ENCODE measurements at regions not wholly inside any gene's neighbourhood (a gene's known extent, or its start where the extent isn't known, plus 50 kb on each side); places are given as distances from the start of the nearest gene placed in this dataset.

DNA sequence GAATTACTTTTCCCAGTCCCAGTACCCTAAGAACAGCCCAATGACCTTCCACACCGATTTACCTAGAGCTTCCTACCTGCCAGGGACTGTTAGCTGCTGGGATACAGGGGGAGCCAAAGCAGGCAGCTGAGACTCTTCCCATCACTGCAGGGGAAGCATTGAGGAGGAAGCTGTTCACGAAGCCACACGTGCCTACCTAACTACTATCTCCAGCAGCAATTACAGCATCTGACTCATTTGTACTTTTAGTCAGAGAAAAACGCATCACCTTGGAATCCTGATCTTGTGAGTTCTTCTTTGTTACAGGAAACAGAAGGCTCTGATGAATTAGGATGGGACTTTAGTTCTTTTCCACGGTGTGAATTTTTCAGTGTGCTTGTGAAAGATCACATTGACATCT is 113.7 kb upstream of the DHX40 start:
- DNase-seq: no peak

DNA sequence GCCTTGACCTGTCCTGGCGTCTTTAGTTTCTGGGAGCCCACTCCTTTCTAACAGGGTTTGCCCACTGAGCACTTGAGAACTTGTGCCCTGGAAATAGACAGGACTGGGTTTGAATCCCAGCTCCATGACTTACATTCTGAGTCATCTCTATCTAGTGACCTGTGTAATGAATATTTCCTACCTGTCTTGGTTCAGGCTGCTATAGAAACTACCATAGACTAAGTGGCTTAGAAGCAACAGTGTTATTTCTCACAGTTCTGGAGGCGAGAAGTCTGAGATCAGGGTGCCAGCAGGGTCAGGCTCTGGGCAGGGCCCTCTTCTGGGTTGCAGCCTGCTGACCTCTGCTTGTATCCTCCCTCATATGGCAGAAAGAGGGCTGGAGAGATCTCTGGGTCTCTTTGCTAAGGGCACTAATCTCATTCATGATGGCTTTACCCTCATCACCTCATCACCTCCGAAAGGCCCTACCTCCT is 110.7 kb upstream of the DHX40 start:
- no peak for DNase-seq

DNA sequence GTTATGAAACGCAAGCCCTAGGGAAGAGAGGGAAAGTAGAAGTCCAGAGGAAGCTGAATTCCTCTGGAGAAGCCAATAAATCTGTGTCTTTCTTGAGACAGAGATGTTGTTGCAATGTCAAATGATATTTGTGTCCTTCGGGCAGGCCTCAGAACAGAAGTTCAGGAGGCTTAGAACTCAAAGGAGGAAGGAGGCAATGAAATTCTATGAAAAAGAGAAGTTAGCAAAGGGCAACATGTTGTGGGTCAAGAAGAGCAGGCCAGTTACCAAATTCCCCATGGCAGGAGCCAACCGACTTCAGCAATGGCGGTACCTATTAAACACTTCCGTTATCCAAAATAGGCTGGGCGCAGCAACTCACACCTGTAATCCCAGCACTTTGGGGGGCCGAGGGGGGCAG is 109.0 kb upstream of the DHX40 start:
- no peak for DNase-seq

- DNase-seq: no peak
Measured at GRCh38 chr17:59456923-59457615, 108.3 kb upstream of the DHX40 start.

DNA sequence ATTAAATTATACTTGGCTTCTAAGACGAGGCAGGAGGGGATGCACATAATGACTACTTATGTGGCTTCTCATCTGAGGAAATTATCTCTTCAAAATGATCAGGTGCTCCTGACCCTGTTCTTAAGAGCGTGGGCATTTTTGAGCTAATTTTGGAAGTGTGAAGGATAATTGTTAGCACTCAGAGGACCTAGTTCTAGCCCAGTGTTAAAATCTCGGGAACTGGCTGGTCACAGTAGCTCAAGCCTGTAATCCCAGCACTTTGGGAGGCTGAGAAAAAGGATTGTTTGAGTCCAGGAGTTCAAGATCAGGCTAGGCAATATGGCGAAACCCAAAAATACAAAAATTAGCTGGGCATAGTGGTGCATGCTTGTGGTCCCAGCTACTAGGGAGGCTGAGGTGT is 103.0 kb upstream of the DHX40 start:
- DNase-seq: no peak

GRCh38 chr17:59464246-59464645 is 101.2 kb upstream of the DHX40 start:
- DNase-seq: no peak

DNA sequence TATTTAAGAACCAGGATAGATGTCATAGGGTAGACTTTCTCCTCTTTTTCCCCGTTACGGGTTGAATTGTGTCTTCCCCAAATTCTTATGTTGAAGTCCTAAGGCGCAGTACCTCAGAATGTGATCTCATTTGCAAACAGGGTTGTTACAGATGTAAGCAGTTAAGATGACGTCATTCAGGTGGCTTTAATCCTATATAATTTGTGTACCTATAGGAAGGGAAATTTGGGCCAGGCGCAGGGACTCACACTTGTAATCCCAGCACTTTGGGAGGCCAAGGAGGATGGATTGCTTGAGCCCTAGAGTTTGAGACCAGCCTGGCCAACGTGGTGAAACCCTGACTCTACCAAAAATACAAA is 99.5 kb upstream of the DHX40 start:
- DNase-seq: no peak

DNA sequence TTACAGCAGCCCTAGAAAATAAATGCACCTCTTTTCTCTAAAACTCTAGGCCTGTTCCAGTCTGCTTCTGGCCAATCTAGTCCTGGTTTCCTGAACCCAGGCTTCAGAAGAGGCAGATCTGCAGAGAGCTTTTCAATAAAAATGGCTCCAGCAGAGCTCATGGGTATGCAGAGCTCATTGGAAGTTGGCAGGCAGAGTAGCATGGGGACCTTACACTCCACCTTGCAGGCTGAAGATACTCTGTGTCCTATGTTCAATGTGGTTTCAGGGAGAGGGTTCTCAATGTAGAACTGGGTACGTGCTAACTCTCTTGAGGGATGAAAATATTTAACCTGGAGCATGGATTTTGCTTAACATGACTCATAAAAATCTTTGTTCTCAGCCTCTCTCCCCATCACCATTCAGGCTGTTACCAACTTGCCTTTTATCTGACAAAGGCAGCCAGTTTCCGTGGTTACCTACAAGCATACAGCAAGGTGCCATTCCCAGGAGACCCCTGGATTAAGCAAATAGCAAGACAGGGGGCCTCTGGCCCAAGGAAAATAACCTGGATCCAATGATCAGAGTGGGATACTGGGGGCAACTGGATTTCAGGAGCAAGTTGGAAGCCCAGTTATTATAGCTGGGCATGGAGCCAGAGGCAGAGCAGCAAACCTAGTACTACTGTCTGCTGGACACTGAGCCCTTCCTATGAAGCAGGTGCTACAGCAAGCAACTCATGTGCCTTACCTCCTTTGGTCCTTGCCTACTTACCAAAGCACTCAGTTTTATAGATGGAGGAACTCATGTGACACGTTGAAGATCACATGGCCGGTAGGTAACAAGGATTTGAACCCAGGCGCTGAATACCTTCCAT is 98.2 kb upstream of the DHX40 start:
- DNase-seq: no peak

GRCh38 chr17:59469786-59470485 is 95.5 kb upstream of the DHX40 start:
- DNase-seq: no peak

GRCh38 chr17:59470624-59471297 is 94.6 kb upstream of the DHX40 start:
- no peak for DNase-seq

DNA sequence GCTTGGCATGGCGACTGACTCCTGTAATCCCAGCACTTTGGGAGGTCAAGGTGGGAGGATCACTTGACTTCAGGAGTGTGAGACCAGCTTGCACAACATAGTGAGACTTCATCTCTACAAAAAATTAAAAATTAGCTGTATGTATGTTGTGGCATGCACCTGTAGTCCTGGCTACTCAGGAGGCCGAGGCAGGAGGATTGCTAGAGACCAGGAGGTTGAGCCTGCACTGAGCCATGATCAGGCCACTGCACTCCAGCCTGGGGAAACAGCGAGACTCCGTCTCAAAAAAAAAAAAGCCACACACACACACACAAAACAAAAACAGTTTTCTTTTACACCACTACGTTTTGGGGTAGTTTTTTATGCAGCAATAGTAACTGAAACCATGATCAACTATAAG is 89.0 kb upstream of the DHX40 start:
- no peak for DNase-seq

GRCh38 chr17:59479141-59479540 is 86.3 kb upstream of the DHX40 start:
- no peak for DNase-seq

GRCh38 chr17:59483860-59484259 is 81.5 kb upstream of the DHX40 start:
- peak; percentile 8 for DNase-seq

- DNase-seq: no peak
Measured at GRCh38 chr17:59485015-59485414, 80.4 kb upstream of the DHX40 start.

- no peak for DNase-seq
Measured at GRCh38 chr17:59485946-59486345, 79.5 kb upstream of the DHX40 start.

- no peak for DNase-seq
Measured at GRCh38 chr17:59487161-59487873, 78.1 kb upstream of the DHX40 start.

- no peak for DNase-seq
Measured at GRCh38 chr17:59488805-59489204, 76.6 kb upstream of the DHX40 start.

DNA sequence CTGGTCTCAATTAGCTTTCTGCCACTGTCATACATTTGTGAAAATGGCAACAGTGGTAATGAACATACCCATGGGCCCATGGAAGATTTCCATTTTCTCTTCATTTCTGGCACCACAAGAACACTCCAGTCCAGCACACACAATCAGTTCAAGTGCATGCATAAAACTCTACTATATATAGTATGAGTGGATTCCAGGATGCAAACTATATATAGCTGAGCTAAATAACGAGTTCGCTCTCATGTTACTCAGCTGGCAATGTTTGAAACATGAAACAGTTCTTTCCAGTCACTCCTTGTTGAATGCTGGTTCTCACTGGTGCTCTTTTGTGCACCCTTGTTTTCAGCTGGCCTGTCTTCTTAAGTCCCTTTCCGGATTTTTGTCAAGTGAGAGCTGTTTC is 75.2 kb upstream of the DHX40 start:
- no peak for DNase-seq

DNA sequence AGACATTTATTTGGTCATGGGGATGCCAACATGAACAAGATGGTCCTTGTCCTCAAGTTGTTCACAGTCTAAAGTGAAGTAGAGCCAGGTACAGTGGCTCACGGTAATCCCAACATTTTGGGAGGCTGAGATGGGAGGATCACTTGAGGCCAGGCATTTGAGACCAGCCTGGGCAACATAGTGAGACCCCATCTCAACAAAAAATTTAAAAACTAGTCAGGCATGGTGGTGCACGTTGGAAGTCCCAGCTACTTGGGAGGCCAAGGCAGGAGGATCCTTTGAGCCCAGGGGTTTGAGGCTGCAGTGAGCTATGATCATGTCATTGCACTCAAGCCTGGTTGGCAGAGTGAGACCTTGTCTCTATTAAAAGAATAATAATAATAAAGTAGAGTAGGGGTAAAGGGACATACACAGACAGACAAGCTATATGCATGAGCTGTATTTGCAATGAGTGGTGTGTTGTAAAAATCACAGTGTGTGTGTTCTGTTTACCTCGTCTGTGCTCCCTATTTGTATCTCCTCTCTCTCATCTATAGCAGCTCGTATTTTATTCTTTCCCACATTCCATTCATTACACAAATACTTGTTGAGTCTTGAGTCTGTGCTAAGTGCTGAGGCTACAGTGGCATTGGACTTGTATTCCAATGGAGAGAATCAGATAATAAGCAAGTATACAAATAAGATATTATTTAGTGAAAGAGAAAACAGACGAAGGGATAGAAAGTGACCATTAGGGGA is 73.9 kb upstream of the DHX40 start:
- DNase-seq: no peak

- DNase-seq: no peak
Measured at GRCh38 chr17:59492091-59492451, 73.3 kb upstream of the DHX40 start.

GRCh38 chr17:59493867-59494266 is 71.5 kb upstream of the DHX40 start:
- no peak for DNase-seq
